ENCODE measurements at regions not wholly inside any gene's neighbourhood (a gene's known extent, or its start where the extent isn't known, plus 50 kb on each side); places are given as distances from the start of the nearest gene placed in this dataset.

DNA sequence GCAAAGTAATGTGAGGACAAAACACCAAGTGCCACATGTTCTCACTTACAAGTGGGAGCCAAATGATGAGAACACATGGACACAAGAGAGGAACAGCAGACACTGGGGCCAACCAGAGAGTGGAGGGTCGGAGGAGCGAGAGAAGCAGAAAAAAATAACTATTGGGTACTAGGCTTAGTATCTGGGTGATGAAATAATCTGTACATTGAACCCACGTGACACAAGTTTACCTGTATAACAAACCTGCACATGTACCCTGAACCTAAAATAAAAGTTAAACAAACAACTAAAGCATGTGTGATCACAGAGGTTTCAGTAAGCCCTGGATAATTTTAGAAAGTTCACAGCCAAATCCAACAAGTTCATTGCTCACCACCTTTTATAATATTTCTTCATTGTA is 160.1 kb downstream of the TENT4A start:
- no peaks in the 10 kb centered on the region for H3K4me1 ChIP-seq (ENCODE audit: insufficient read depth, low read length, severe bottlenecking)
- no peaks in the 10 kb centered on the region; the same call in 1 of the 2 replicates for H3K9me2 ChIP-seq (ENCODE audit: low read depth, low read length)
- H3K79me2 ChIP-seq (ENCODE audit: insufficient read depth, low read length) = no peaks in the 10 kb centered on the region
- no peaks in the 10 kb centered on the region for H3K9me3 ChIP-seq (ENCODE audit: low read length)
- H3K4me3 ChIP-seq (ENCODE audit: low read depth, low read length, poor library complexity, severe bottlenecking) = no peak overlapping the region
- no peak overlapping the region for H3K27ac ChIP-seq (ENCODE audit: low read depth, low read length, poor library complexity, severe bottlenecking)
- no peak overlapping the region for H3K4me2 ChIP-seq (ENCODE audit: low read length)
- no peaks in the 10 kb centered on the region for H4K20me1 ChIP-seq (ENCODE audit: insufficient read depth, low read length)
- no peaks in the 10 kb centered on the region for H3F3A ChIP-seq (ENCODE audit: insufficient read depth, low read length)
- no peaks in the 10 kb centered on the region for H3K27me3 ChIP-seq (ENCODE audit: insufficient read depth, low read length)
- no peak overlapping the region for H2AFZ ChIP-seq (ENCODE audit: low read length)
- no peaks in the 10 kb centered on the region for H3K36me3 ChIP-seq (ENCODE audit: insufficient read depth, low read length)
- TF ChIP-seq EZH2 (IDR thresholded peaks at IDR 0.05; ENCODE audit: borderline replicate concordance, low read length) = no peak
- TF ChIP-seq, protein P1, sequence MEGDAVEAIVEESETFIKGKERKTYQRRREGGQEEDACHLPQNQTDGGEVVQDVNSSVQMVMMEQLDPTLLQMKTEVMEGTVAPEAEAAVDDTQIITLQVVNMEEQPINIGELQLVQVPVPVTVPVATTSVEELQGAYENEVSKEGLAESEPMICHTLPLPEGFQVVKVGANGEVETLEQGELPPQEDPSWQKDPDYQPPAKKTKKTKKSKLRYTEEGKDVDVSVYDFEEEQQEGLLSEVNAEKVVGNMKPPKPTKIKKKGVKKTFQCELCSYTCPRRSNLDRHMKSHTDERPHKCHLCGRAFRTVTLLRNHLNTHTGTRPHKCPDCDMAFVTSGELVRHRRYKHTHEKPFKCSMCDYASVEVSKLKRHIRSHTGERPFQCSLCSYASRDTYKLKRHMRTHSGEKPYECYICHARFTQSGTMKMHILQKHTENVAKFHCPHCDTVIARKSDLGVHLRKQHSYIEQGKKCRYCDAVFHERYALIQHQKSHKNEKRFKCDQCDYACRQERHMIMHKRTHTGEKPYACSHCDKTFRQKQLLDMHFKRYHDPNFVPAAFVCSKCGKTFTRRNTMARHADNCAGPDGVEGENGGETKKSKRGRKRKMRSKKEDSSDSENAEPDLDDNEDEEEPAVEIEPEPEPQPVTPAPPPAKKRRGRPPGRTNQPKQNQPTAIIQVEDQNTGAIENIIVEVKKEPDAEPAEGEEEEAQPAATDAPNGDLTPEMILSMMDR (IDR thresholded peaks at IDR 0.05; ENCODE audit: low read length) = no peak
- H3K9ac ChIP-seq (ENCODE audit: low read length) = no peak overlapping the region

DNA sequence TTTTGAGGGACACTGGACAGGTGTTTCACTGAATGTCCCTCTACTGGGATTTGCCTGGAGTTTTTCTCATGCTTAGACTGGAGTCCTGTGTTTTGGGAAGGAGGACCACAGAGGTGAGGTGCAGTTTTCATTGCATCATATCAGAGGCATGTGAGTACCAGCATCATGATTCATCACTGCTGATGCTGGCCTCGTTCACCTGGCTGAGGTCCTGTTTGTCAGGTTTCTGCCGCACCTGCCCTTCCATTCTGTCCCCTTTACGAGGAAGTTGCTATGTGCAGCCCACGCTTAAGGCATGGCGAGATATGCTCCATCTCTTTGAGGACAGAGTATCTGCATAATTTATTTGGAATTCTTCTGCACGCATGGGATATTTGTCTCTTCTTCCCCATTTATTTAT is 162.1 kb downstream of the TENT4A start:
- Histone ChIP-seq H3K4me1 (ENCODE audit: insufficient read depth, low read length, severe bottlenecking) (no peaks in the 10 kb centered on the region), H2AFZ (ENCODE audit: low read length) (no peak overlapping the region), H3K36me3 (ENCODE audit: insufficient read depth, low read length) (no peaks in the 10 kb centered on the region), H3K9me2 (ENCODE audit: low read depth, low read length) (no peaks in the 10 kb centered on the region; the same call in 1 of the 2 replicates), H3K9ac (ENCODE audit: low read length) (no peak overlapping the region), H3K4me3 (ENCODE audit: low read depth, low read length, poor library complexity, severe bottlenecking) (no peak overlapping the region), H3K27ac (ENCODE audit: low read depth, low read length, poor library complexity, severe bottlenecking) (no peak overlapping the region), H3K79me2 (ENCODE audit: insufficient read depth, low read length) (no peaks in the 10 kb centered on the region), H3K4me2 (ENCODE audit: low read length) (no peak overlapping the region), H3K9me3 (ENCODE audit: low read length) (no peaks in the 10 kb centered on the region), H3F3A (ENCODE audit: insufficient read depth, low read length) (no peaks in the 10 kb centered on the region), H4K20me1 (ENCODE audit: insufficient read depth, low read length) (no peaks in the 10 kb centered on the region), H3K27me3 (ENCODE audit: insufficient read depth, low read length) (no peaks in the 10 kb centered on the region)
- TF ChIP-seq EZH2 (IDR thresholded peaks at IDR 0.05; ENCODE audit: borderline replicate concordance, low read length) = no peak
- TF ChIP-seq, protein P1 (IDR thresholded peaks at IDR 0.05; ENCODE audit: low read length) = no peak

DNA sequence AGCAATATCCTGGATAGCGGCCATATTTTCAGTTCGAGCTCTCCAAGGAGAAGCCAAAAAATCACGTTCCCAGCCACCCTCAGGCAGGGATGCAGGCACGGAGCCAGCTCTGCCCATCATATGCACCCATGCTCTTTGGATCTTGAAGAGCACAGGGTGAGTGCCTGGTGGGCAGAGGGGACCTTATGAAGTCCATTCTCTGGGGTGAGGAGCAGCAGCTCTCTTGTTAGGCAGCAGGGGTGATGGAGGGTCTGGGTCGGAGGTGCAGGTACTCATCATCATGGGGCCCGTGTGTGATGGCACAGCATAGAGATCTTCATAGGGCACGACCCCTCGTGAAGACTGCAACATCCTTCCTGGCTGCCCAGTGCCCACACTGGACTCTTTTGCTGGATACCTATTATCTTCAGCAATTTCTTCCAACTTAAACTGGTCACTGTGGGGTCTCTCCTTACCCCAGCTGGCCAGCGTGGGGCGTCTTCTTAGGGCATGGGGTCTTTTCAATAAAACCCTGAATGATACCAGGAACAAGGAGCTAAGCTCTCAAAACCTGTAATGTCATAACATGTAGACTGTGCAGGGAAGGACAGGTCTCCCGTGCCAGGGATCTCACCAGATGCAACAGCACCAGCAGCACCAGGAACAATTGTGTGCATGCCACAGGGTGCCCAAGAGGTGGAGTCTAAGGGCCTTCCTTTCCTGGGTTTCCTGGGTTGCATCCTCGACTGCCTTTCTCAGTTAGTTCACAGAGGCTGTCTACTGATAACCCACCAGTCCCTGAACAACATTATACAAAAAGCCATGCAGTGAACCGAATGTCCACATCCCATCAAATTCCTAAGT is 165.0 kb downstream of the TENT4A start:
- H4K20me1 ChIP-seq (ENCODE audit: insufficient read depth, low read length) = no peaks in the 10 kb centered on the region
- H3F3A ChIP-seq (ENCODE audit: insufficient read depth, low read length) = no peaks in the 10 kb centered on the region
- H3K79me2 ChIP-seq (ENCODE audit: insufficient read depth, low read length) = no peaks in the 10 kb centered on the region
- no peak for TF ChIP-seq EZH2 (IDR thresholded peaks at IDR 0.05; ENCODE audit: borderline replicate concordance, low read length)
- TF ChIP-seq, protein P1 (IDR thresholded peaks at IDR 0.05; ENCODE audit: low read length) = no peak
- no peaks in the 10 kb centered on the region; the same call in 1 of the 2 replicates for H3K9me2 ChIP-seq (ENCODE audit: low read depth, low read length)
- no peak overlapping the region for H3K4me3 ChIP-seq (ENCODE audit: low read depth, low read length, poor library complexity, severe bottlenecking)
- H3K4me2 ChIP-seq (ENCODE audit: low read length) = no peak overlapping the region
- no peaks in the 10 kb centered on the region for H3K27me3 ChIP-seq (ENCODE audit: insufficient read depth, low read length)
- H3K9me3 ChIP-seq (ENCODE audit: low read length) = no peaks in the 10 kb centered on the region
- H3K9ac ChIP-seq (ENCODE audit: low read length) = no peak overlapping the region
- no peaks in the 10 kb centered on the region for H3K4me1 ChIP-seq (ENCODE audit: insufficient read depth, low read length, severe bottlenecking)
- no peak overlapping the region for H3K27ac ChIP-seq (ENCODE audit: low read depth, low read length, poor library complexity, severe bottlenecking)
- H2AFZ ChIP-seq (ENCODE audit: low read length) = no peak overlapping the region
- no peaks in the 10 kb centered on the region for H3K36me3 ChIP-seq (ENCODE audit: insufficient read depth, low read length)
